Activated CD4-positive, alpha-beta T cell treated with anti-CD3 and anti-CD28 coated beads for 48 hours (primary cell): ENCODE measurements at regions not wholly inside any gene's neighbourhood (a gene's known extent, or its start where the extent isn't known, plus 50 kb on each side); places are given as distances from the start of the nearest gene placed in this dataset.

Experiments used
- DNase-seq: peaks from one replicate; pipeline ENCODE4 v3.0.0-alpha.2; 2020

GRCh38 chr5:143761663-143762062, 50.3 kb upstream of the HMHB1 start:
- no peak for DNase-seq

- no peak for DNase-seq
Observed at GRCh38 chr5:143760755-143761154, 51.2 kb upstream of the HMHB1 start.

- no peak for DNase-seq
Observed at GRCh38 chr5:143760131-143760505, 51.8 kb upstream of the HMHB1 start.

GRCh38 chr5:143759396-143760130, 52.4 kb upstream of the HMHB1 start:
- no peak for DNase-seq

GRCh38 chr5:143758750-143759149, 53.2 kb upstream of the HMHB1 start:
- no peak for DNase-seq

- DNase-seq: no peak
Observed at GRCh38 chr5:143758015-143758414, 53.9 kb upstream of the HMHB1 start.

GRCh38 chr5:143757116-143757515, 54.8 kb upstream of the HMHB1 start:
- no peak for DNase-seq

GRCh38 chr5:143755966-143756365, 56.0 kb upstream of the HMHB1 start:
- DNase-seq: no peak

- no peak for DNase-seq
Observed at GRCh38 chr5:143752165-143752850, 59.7 kb upstream of the HMHB1 start.

- no peak for DNase-seq
Observed at GRCh38 chr5:143751342-143751741, 60.6 kb upstream of the HMHB1 start.

GRCh38 chr5:143749581-143750205, 62.3 kb upstream of the HMHB1 start:
- no peak for DNase-seq

- no peak for DNase-seq
Observed at GRCh38 chr5:143748516-143748915, 63.4 kb upstream of the HMHB1 start.

GRCh38 chr5:143742951-143743350, 69.0 kb upstream of the HMHB1 start:
- no peak for DNase-seq

- no peak for DNase-seq
Observed at GRCh38 chr5:143741421-143741820, 70.5 kb upstream of the HMHB1 start.

GRCh38 chr5:143740956-143741355, 71.0 kb upstream of the HMHB1 start:
- no peak for DNase-seq

GRCh38 chr5:143739746-143740145, 72.2 kb upstream of the HMHB1 start:
- no peak for DNase-seq

GRCh38 chr5:143738417-143739401, 73.3 kb upstream of the HMHB1 start:
- no peak for DNase-seq

GRCh38 chr5:143737062-143737461, 74.9 kb upstream of the HMHB1 start:
- no peak for DNase-seq

GRCh38 chr5:143734456-143734780, 77.5 kb upstream of the HMHB1 start:
- DNase-seq: no peak

GRCh38 chr5:143733665-143734455, 78.1 kb upstream of the HMHB1 start:
- no peak for DNase-seq

GRCh38 chr5:143732402-143732801, 79.6 kb upstream of the HMHB1 start:
- DNase-seq: no peak

GRCh38 chr5:143730112-143730801, 81.7 kb upstream of the HMHB1 start:
- DNase-seq: no peak
